ENCODE measurements at regions not wholly inside any gene's neighbourhood (a gene's known extent, or its start where the extent isn't known, plus 50 kb on each side); places are given as distances from the start of the nearest gene placed in this dataset.

GRCh38 chr18:60153376-60153775 is 219.2 kb downstream of the MC4R start:
- Histone ChIP-seq H3K4me3 (no peak overlapping the region), H3K9me3 (no peaks in the 10 kb centered on the region), H3K36me3 (no peaks in the 10 kb centered on the region), H3K27me3 (no peaks in the 10 kb centered on the region), H3K27ac (no peak overlapping the region), H3K4me1 (no peaks in the 10 kb centered on the region)
- intact Hi-C loops (cut with DNase I; ENCODE audit: low total_unique reads) = no loop called here
- no peak for TF ChIP-seq CTCF (IDR thresholded peaks at IDR 0.05)
- DNase-seq = no peak

- Histone ChIP-seq H3K27me3 (no peaks in the 10 kb centered on the region), H3K4me3 (no peak overlapping the region), H3K4me1 (no peaks in the 10 kb centered on the region), H3K9me3 (no peaks in the 10 kb centered on the region), H3K27ac (no peak overlapping the region), H3K36me3 (no peaks in the 10 kb centered on the region)
- no peak for TF ChIP-seq CTCF (IDR thresholded peaks at IDR 0.05)
- intact Hi-C loops (cut with DNase I; ENCODE audit: low total_unique reads) = no loop called here
- DNase-seq = no peak
These were observed 223.3 kb downstream of the MC4R start for GRCh38 chr18:60149316-60149715.

GRCh38 chr18:60147323-60147722 is 225.3 kb downstream of the MC4R start:
- no peaks in the 10 kb centered on the region for H3K27me3 ChIP-seq
- H3K36me3 ChIP-seq = no peaks in the 10 kb centered on the region
- no peak for DNase-seq
- H3K4me3 ChIP-seq = no peak overlapping the region
- H3K27ac ChIP-seq = no peak overlapping the region
- TF ChIP-seq CTCF (IDR thresholded peaks at IDR 0.05) = no peak
- no peaks in the 10 kb centered on the region for H3K4me1 ChIP-seq
- intact Hi-C loops (cut with DNase I; ENCODE audit: low total_unique reads) = no loop called here
- H3K9me3 ChIP-seq = no peaks in the 10 kb centered on the region

GRCh38 chr18:60146220-60146960 is 226.2 kb downstream of the MC4R start:
- Histone ChIP-seq H3K27ac (no peak overlapping the region), H3K27me3 (no peaks in the 10 kb centered on the region), H3K9me3 (no peaks in the 10 kb centered on the region), H3K36me3 (no peaks in the 10 kb centered on the region), H3K4me1 (no peaks in the 10 kb centered on the region), H3K4me3 (no peak overlapping the region)
- DNase-seq = no peak
- TF ChIP-seq CTCF (IDR thresholded peaks at IDR 0.05) = no peak
- intact Hi-C loops (cut with DNase I; ENCODE audit: low total_unique reads) = no loop called here

- no peaks in the 10 kb centered on the region for H3K27me3 ChIP-seq
- H3K4me1 ChIP-seq = no peaks in the 10 kb centered on the region
- no peaks in the 10 kb centered on the region for H3K9me3 ChIP-seq
- DNase-seq = no peak
- H3K27ac ChIP-seq = no peak overlapping the region
- no peak overlapping the region for H3K4me3 ChIP-seq
- H3K36me3 ChIP-seq = no peaks in the 10 kb centered on the region
- TF ChIP-seq CTCF (IDR thresholded peaks at IDR 0.05) = no peak
- intact Hi-C loops (cut with DNase I; ENCODE audit: low total_unique reads) = no loop called here
These were observed 226.8 kb downstream of the MC4R start for GRCh38 chr18:60145776-60146175.

GRCh38 chr18:60134806-60135205 is 235.0 kb downstream of the PMAIP1 start:
- no peak for TF ChIP-seq CTCF (IDR thresholded peaks at IDR 0.05)
- Histone ChIP-seq H3K4me1 (no peaks in the 10 kb centered on the region), H3K27me3 (no peaks in the 10 kb centered on the region), H3K27ac (no peak overlapping the region), H3K4me3 (no peak overlapping the region), H3K9me3 (no peaks in the 10 kb centered on the region), H3K36me3 (no peaks in the 10 kb centered on the region)
- DNase-seq = no peak
- intact Hi-C loops (cut with DNase I; ENCODE audit: low total_unique reads) = no loop called here

Data from tibial artery (tissue), 4 donors.